22Rv1 (cell line): ENCODE measurements at regions not wholly inside any gene's neighbourhood (a gene's known extent, or its start where the extent isn't known, plus 50 kb on each side); places are given as distances from the start of the nearest gene placed in this dataset.

Experiments
- H3K27ac ChIP-seq: fragments of 450-650 bp; 2 replicates; pipeline ENCODE4 v1.5.1; 2017
- ZFX ChIP-seq: fragments of 450-650 bp; IDR thresholded peaks from 2 replicates; pipeline ENCODE4 v1.6.1; 2017; ENCODE audit warnings: antibody characterized with exemption, borderline replicate concordance
- TF ChIP-seq, protein P1 (sequence below): fragments of 450-650 bp; IDR thresholded peaks from 2 replicates; pipeline ENCODE4 v1.5.1; 2017; ENCODE audit warnings: mild to moderate bottlenecking

DNA sequence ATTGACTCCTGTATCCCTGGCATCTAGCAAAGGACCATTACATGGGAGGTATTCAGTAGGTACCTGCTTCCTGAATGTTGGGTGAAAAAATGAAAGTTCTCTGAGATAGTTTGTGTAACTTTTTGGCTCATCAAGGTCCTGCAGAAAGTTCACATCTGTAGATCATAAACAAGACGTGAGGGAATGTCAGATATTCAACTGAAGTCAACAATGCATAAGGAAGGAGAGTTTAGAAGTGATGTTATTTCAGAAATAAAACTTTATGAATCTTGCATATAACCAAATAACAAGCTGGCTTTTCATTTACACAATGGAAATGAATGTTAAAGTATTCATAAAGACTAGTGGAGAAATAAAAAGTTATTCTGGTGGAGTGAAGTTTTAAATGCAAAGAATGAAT lies 73.4 kb upstream of the RBMS3 start:
- no peak overlapping the region for H3K27ac ChIP-seq
- TF ChIP-seq ZFX, result no peak
- TF ChIP-seq, protein P1, sequence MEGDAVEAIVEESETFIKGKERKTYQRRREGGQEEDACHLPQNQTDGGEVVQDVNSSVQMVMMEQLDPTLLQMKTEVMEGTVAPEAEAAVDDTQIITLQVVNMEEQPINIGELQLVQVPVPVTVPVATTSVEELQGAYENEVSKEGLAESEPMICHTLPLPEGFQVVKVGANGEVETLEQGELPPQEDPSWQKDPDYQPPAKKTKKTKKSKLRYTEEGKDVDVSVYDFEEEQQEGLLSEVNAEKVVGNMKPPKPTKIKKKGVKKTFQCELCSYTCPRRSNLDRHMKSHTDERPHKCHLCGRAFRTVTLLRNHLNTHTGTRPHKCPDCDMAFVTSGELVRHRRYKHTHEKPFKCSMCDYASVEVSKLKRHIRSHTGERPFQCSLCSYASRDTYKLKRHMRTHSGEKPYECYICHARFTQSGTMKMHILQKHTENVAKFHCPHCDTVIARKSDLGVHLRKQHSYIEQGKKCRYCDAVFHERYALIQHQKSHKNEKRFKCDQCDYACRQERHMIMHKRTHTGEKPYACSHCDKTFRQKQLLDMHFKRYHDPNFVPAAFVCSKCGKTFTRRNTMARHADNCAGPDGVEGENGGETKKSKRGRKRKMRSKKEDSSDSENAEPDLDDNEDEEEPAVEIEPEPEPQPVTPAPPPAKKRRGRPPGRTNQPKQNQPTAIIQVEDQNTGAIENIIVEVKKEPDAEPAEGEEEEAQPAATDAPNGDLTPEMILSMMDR, result no peak

DNA sequence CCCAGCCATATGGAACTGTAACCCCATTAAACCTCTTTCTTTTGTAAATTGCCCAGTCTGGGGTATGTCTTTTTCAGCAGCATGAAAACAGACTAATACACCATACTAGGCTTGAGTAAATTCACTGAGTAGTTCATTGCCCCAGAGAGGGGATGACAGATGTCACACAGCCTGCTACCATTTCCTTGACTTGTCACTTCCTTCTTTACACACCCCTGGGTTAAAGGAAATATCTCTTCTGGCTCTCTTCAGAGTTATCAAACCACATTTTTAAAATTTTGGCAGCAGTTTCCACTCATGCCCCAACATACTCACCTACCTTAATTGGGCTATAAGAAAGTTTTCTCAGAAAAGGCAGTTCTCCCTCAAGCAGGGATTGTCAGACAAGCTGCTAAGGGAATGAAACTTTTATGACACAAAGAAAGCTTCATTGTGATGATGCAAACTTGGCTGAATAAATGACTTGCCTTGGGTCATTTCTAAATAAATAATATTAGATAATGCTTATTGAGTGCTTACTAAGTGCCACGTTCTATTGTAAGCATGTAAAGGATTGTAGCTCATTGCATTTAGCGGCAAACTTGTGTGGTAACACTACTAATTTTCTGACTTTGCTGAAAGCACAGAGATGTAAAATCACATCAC lies 68.0 kb upstream of the RBMS3 start:
- TF ChIP-seq ZFX, result no peak
- TF ChIP-seq, protein P1, result no peak
- H3K27ac ChIP-seq, result no peak overlapping the region

DNA sequence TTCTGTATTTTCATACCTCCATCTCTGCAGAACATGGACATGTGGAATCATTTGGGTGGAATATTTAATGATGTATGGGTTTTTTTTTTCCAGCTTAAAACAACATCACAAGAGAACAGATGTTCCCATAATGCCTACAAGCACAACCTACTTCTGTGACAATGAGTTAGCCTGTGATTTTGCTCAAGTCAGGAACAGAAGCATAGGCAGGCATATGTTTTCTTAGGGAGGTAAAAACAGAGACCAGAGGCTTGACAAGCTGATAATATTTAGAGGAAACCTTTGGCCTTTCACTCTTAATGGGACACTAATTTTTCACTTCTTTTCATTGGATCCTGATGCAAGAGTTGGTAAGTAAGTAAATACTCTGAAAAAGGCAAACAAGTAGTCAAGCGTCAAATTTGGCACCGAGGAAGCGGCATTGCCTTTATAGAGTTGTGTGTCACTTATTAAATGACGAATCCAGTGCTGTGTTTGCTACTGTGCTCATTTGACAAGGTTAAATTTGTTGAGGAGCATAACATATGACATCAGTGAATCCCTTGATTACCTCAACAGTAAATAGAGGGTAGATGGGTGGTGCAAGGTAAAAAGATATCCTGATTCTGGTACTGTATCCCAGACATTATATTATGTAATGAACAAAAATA lies 66.7 kb upstream of the RBMS3 start:
- TF ChIP-seq ZFX, result no peak
- TF ChIP-seq, protein P1, result no peak

DNA sequence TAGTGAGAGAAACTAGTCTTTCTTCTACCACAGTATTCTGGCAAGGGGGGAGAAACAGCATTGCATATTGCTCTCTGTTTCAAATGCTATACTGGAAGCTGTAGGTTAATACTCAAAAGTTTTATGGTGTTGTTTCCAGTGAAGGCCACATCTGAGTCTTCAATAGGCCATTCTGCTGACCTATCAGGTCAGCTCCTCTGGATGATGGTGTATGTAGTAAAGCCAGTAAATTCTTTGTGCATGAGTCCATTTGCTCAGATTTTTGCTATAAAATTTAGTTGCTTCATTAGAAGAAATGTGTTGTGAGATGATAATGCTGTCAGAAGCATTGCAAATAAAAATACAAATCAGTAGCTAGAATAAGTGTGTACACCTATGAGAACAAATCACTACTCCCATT lies 64.9 kb upstream of the RBMS3 start:
- H3K27ac ChIP-seq, result no peak overlapping the region
- TF ChIP-seq, protein P1, result no peak
- TF ChIP-seq ZFX, result no peak

More for the DNA sequence above, 66.7 kb upstream of the RBMS3 start:
- no peak overlapping the region for H3K27ac ChIP-seq

DNA sequence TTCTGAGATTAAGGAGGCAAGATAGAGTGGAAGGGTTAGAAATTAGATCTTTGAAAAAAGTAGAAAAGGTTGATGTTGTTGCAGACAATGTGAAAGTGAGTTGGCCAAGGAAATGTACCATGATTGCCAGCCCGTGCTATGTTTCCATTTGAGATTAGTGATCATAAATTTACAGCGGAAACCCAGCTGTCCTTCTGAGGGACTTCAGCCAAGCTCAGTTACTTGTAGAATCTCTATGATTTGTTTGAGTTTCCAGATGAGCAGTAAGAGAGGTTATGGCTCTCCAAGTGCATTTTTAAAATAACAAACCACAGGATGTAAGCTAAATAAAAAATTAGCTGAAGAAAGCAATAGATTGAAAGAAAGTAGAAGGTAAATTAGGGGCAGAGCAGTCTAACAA lies 54.2 kb upstream of the RBMS3 start:
- H3K27ac ChIP-seq, result peak overlapping the region; percentile 63

DNA sequence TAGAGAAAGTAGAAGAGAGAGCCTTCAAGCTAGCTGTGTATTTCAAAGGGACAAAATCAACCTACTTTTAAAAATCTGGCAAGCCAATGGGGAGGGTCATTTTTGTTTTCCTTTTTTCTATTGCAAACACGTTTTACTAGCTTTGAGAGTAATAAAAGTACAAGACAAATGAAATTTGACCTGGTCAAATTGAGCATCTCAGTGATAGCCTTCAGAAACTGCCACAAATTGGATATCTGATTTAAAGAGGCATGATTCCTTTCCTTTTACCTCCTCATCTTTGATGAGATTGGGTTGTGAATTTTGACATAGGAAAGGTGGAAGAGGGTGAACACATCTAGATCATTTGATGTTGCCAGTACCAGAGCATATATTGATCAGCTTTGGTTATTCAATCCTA lies 53.6 kb upstream of the RBMS3 start:
- TF ChIP-seq, protein P1, result no peak
- no peak for TF ChIP-seq ZFX
- H3K27ac ChIP-seq, result peak overlapping the region; percentile 63

More for the DNA sequence above, 54.2 kb upstream of the RBMS3 start:
- no peak for TF ChIP-seq ZFX
- TF ChIP-seq, protein P1, result no peak
